ENCODE measurements at regions not wholly inside any gene's neighbourhood (a gene's known extent, or its start where the extent isn't known, plus 50 kb on each side); places are given as distances from the start of the nearest gene placed in this dataset.
"Not testable (repeated sequence)": the region's sequence is repeated elsewhere in the genome, so short reads cannot be mapped to it uniquely, and the experiment has no call there.

DNA sequence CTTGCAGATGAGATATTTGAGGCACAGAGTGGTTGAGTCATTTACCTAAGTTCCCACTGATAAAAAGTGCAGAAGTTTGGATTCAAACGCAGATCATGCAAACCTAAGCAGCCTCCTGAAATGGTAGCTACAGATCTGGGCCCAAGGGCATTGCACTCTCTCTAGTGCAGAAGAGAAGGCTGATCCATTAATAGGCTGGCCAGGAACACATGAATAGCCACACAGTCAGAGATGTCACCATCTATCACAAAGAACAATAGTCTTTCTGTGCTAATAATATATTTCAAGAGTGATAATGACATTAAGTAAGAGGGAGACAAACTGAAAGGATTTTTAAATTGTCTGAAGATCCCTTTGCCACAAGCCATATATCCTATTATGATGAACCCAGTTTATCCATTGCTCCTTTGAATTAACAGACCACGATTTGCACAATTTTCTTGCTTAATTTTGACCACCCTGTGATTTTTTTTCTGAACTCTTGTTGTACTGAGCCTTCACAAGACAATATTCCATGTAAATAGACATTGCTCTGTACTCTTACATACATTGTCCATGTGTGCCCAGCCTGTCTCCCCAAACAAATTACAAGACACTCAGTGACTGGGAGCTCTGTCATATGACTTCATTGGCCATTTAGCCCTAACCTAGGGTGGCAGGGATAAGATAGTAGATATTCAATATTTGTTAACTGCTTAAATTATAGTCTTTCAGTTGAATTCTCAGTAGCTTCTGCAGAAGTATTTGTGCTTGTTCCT is 112.4 kb upstream of the RBPJ start:
- DNase-seq (ENCODE audit: low read depth): no peak

DNA sequence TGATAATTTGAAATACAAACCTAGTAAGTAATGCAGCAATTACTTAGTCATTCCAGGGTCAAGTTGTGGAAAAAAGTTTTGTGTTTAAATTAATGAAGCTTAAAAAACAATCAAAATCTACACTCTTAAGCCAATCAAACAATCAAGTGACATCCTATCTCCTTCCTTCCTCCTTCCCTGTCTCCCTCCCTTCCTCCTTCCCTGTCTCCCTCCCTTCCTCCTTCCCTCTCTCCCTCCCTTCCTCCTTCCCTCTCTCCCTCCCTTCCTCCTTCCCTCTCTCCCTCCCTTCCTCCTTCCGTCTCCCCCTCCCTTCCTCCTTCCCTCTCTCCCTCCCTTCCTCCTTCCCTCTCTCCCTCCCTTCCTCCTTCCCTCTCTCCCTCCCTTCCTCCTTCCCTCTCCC is 111.4 kb upstream of the RBPJ start:
- not testable (repeated sequence) for DNase-seq (ENCODE audit: low read depth)

- DNase-seq (ENCODE audit: low read depth): peak; percentile 68
Observed at GRCh38 chr4:26212528-26212927, 108.3 kb upstream of the RBPJ start.

GRCh38 chr4:26213317-26213716 is 107.5 kb upstream of the RBPJ start:
- no peak for DNase-seq (ENCODE audit: low read depth)

- DNase-seq (ENCODE audit: low read depth): no peak
Observed at GRCh38 chr4:26214994-26215393, 105.8 kb upstream of the RBPJ start.

- DNase-seq (ENCODE audit: low read depth): no peak
Observed at GRCh38 chr4:26215725-26216124, 105.1 kb upstream of the RBPJ start.

DNA sequence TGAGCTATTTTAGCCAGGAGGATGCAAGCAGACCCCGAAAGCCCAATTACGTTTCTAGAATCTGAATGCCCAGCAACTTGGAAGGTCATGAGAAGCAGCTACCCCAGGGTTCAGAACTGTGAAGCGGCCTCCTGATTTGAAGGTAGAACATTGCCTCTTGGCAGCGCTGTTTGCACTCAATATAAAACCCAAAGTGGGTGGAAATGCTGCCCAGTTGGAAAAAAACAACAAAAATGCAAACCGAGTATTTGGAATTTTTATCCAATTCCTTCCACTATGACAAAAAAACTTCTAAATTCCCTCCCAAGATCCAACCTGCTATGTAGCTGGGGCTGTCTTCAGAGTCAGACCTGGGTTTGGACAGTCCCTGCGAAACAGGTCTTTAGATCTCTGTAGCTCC is 103.3 kb upstream of the RBPJ start:
- no peak for DNase-seq (ENCODE audit: low read depth)

- peak; percentile 9 for DNase-seq (ENCODE audit: low read depth)
Observed at GRCh38 chr4:26217961-26218676, 102.7 kb upstream of the RBPJ start.

DNA sequence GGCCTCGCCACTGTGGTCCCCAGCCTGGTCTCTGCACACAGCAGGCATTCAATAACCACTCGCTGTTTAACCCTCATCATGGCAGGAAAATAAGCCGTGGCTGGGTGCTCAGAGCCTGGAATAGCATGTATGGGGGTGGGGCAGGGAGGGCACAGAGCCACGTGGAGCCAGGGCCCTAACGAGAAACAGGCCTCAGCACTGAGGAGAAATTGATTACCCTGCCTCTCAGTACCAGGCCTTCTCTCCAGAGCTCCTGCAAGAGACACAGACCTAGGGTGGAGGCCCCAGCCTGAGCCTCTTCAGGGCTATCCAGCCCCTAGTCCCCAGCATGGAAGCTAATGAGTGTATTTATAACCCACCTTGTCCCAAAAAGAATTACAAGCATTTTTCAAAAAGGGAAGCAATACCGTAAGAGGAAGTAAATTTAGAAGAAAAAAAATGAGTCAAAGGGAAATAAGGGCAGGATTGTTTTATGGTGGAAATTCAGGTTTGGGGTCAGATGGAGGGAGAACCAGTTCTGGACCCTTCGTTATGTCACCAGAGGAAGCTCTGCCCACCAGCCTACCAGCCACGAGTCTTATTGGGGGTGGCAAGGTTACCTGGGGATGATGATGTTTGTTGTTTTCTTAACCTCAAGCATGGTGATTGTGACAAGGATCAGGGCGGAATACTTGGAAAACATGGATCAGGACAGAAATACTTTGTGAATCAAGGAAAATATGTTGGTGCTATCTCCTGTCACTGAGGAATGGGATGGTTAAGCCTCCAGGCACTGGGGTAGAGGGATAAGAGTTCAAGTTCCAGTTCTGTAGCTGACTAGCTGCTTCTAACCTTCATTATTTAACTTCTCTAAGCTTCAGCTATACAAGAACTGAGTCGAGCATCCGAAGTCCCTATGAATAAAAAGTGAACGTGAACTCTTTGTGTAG is 101.9 kb upstream of the RBPJ start:
- DNase-seq (ENCODE audit: low read depth): no peak

GRCh38 chr4:26220696-26221095 is 100.1 kb upstream of the RBPJ start:
- peak; percentile 59 for DNase-seq (ENCODE audit: low read depth)

DNA sequence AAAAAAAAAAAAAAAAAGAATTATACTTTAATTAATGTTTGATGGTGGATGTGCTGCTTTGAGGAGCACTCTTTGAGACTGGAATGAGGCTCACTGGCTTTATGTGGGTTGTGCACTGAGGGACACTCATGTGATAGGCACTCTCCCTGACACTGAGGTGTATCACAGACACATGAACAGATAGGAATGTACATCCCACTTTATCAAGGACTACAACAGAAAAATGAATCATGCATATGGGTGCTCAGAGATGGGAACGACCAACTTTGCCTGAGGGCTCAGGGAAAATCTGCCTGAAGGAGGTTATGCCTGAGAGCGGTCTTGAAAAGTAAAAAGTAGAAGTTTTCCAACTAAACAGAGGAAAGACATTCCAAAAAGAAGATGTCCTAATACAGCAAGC is 97.7 kb upstream of the RBPJ start:
- peak; percentile 49 for DNase-seq (ENCODE audit: low read depth)

GRCh38 chr4:26226629-26227376 is 94.0 kb upstream of the RBPJ start:
- no peak for DNase-seq (ENCODE audit: low read depth)

DNA sequence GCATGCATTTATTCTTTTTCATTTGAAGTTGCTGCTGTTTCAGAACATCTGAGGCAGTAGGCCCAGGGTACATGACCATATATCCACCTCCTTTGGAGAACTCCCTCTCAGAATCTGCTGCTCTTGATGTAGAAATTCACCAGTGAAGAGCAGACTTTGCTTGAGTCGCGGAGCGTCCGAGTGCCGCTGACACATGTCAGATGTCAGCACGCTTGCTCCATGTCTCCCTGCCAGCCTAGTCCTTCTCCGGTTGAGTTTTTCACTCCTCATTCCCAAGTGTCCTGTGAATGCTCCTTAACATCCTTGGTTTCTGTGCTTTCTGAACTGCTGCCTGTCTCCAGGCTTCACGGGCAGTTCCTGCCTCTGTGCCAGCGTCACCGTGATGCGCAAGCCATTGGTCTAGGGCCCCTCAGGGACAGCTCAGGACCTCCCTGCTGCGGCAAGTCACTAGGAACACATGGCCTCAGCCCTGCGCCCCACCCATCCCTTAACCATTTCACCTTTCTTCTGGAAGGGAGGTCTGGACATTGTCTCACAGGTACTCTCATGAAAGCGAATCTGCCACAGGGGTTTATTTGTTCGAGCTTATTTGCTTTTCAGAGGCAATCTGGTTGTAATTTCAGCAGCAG is 93.1 kb upstream of the RBPJ start:
- DNase-seq (ENCODE audit: low read depth): no peak

DNA sequence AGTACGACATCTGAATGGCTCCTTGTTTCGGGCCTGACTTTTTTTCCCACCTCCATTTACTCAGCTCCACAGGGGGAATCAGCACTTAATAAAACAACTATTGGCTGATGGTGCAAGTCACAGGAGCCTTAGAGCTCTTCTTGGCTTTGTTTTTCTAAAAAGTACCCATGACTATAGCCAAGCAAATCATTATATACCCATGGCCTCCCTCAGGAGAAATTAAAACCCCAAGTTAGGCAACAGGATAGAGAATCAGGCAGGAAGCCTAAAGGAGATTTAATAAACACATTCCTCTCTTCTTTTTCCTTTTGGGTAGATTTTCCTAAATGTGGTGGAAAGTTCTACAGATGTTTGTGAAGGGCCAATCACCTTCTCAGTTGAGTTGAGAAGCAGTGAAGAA is 91.9 kb upstream of the RBPJ start:
- DNase-seq (ENCODE audit: low read depth): no peak

GRCh38 chr4:26229974-26230373 is 90.8 kb upstream of the RBPJ start:
- DNase-seq (ENCODE audit: low read depth): no peak

- no peak for DNase-seq (ENCODE audit: low read depth)
Observed at GRCh38 chr4:26233350-26233749, 87.5 kb upstream of the RBPJ start.

DNA sequence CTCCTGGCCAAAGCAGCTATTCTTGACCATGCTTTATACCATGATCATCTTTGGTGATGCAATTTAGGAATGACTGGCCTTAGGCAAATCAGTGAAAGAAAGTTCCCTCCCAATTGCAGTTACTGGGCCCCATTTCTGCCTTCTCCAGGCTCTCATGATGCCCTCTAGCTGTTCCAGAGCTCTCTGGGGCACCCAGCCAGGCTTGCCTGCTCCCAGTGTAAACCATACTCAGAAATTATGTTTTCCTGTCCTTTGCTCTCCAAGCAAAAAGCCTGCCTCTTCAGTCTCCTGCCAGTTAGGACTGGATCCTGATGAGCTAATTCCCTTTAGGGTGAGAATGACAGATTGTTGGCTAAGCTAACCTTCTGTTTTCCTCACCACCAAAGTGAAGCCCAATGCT is 85.3 kb upstream of the RBPJ start:
- peak; percentile 47 for DNase-seq (ENCODE audit: low read depth)

DNA sequence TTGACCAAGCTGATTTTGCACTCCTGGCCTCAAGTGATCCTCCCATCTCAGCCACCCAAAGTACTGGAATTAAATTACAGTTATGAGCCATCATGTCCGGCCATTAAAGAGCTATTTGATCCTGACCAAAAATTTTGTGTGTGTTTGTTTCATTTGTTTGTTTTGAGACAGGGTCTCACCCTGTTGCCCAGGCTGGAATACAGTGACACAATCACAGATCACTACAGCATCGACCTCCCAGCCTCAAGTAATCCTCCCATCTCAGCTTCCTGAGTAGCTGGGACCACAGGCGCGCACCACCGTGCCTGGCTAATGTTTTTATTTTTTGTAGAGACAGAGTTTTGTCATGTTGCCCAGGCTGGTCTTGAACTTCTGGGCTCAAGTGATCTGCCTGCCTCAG is 82.9 kb upstream of the RBPJ start:
- DNase-seq (ENCODE audit: low read depth): no peak

DNA sequence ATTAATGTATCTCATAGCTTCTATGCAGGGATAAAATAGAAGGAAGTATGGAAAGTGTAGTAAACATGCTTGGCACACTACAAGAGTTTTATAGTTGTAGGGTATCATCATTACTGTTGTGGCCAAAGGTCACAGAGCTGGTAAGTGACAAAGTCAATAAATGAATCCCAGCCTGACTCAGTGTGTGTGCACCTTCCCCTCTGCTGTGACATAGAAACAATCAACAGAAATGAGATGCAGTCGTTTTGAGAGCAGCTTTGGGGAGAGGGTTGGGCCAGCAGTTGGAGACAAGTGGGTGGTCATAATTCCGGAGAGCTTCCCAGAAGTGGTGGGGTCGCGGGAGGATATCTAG is 82.4 kb upstream of the RBPJ start:
- DNase-seq (ENCODE audit: low read depth): no peak

- peak; percentile 26 for DNase-seq (ENCODE audit: low read depth)
Observed at GRCh38 chr4:26238778-26239679, 81.8 kb upstream of the RBPJ start.
